ENCODE measurements at regions not wholly inside any gene's neighbourhood (a gene's known extent, or its start where the extent isn't known, plus 50 kb on each side); places are given as distances from the start of the nearest gene placed in this dataset.

DNA sequence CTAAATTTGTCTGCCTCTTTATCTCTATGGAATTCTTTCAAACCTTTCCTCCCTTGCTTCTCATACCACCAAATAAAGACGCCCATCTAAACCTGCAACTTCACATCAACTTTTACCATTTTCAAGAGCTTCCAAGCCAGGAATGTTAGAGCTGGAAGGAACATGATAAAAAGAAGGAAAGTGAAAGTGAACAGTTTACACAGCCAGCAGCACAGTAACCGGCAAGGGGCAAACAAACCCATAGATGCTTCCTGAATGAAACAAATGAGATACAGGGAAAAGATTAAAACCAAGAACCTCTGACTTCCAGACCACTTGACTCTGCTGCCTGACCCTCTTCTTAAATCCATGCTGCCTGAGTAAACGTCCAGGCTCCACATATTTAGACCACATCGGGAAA, 231.1 kb upstream of the CA10 start:
- TF ChIP-seq CTCF (conservative IDR thresholded peaks at IDR 0.05; ENCODE audit: low read depth in 2 of 2) = no peak
- no peak for TF ChIP-seq EZH2phosphoT487 (IDR thresholded peaks at IDR 0.05; ENCODE audit: unreplicated experiment)

All from GM23338 (cell line).